ENCODE measurements at regions not wholly inside any gene's neighbourhood (a gene's known extent, or its start where the extent isn't known, plus 50 kb on each side); places are given as distances from the start of the nearest gene placed in this dataset.

- no peak for TF ChIP-seq HDAC6 (IDR thresholded peaks at IDR 0.05; ENCODE audit: unreplicated experiment)
- TF ChIP-seq CTCF (IDR thresholded peaks at IDR 0.05 in 2 of 3, conservative IDR thresholded peaks at IDR 0.05 in 1 of 3; ENCODE audit: control insufficient read depth in 2 of 3, extremely low read depth in 1 of 3, insufficient read depth in 1 of 3, low read depth in 3 of 3, low read length in 3 of 3), result no peak
- TF ChIP-seq EED (IDR thresholded peaks at IDR 0.05; ENCODE audit: low read depth), result no peak
These were observed 546.7 kb upstream of the ADAMTS9 start for GRCh38 chr3:65234499-65234898.

Measured in GM12878 (cell line).